ENCODE measurements at regions not wholly inside any gene's neighbourhood (a gene's known extent, or its start where the extent isn't known, plus 50 kb on each side); places are given as distances from the start of the nearest gene placed in this dataset.

DNA sequence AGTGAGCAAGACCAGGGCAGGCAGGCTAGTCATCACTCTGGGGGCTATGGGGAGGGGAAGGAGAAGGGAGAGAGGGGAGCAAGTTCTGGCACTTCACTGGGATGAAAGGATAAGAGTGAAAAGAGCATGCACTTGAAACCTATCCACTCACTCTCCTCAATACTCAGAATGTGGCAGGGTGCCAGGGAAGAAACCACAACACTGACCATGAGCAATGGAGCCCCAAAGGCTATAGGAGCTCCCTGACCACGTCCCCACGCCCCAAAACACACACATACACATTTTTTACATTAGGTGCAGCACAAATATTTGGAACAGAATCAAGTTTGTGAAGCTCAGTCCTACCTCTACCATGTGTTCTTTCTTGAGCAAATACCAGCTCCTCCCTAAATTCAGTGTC, 132.2 kb downstream of the IDS start:
- intact Hi-C loops (cut with DNase I): no loop called here
- DNase-seq (no peak), ATAC-seq (no peak)
- Histone ChIP-seq H3K27ac (no peak overlapping the region), H3K9me3 (no peaks in the 10 kb centered on the region), H3K4me1 (no peaks in the 10 kb centered on the region), H3K27me3 (no peaks in the 10 kb centered on the region), H3K36me3 (replicated peaks in 1 of 2; ENCODE audit: insufficient read depth in 1 of 2, low read depth in 2 of 2) (no peaks in the 10 kb centered on the region), H3K4me3 (no peak overlapping the region)
- 33% methylated on average over 2 of the region's 2 CpGs; no CpG with 5 or more reads in 1 of the 2 donors for WGBS, 2 donors
- TF ChIP-seq, protein P1, sequence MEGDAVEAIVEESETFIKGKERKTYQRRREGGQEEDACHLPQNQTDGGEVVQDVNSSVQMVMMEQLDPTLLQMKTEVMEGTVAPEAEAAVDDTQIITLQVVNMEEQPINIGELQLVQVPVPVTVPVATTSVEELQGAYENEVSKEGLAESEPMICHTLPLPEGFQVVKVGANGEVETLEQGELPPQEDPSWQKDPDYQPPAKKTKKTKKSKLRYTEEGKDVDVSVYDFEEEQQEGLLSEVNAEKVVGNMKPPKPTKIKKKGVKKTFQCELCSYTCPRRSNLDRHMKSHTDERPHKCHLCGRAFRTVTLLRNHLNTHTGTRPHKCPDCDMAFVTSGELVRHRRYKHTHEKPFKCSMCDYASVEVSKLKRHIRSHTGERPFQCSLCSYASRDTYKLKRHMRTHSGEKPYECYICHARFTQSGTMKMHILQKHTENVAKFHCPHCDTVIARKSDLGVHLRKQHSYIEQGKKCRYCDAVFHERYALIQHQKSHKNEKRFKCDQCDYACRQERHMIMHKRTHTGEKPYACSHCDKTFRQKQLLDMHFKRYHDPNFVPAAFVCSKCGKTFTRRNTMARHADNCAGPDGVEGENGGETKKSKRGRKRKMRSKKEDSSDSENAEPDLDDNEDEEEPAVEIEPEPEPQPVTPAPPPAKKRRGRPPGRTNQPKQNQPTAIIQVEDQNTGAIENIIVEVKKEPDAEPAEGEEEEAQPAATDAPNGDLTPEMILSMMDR (IDR thresholded peaks at IDR 0.05): no peak
- no peak for TF ChIP-seq POLR2A (IDR thresholded peaks at IDR 0.05)

DNA sequence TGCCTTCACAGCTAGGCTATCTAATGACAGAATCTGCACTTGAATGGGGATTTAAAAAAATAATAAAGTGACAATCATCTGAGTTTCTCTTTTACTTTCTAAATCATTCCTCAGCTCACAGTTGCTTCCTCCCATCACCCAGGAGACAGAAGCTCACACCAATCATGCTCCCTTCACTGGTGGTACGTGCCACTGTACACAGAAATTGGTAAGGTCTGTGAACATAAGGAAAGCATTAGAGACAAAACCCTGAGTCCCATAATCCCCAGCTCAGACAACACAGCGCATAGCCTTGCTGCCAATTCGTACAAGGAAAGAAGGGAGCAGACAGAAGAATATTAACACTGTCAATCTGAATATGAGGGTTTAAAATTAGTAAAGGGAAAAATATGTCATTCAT, 133.1 kb downstream of the IDS start:
- WGBS, 2 donors: 45 to 56% methylated on average over 3 of the region's 3 CpGs
- no peaks in the 10 kb centered on the region for H3K9me3 ChIP-seq
- TF ChIP-seq, protein P1 (IDR thresholded peaks at IDR 0.05): no peak
- no peak for TF ChIP-seq POLR2A (IDR thresholded peaks at IDR 0.05)
- no peaks in the 10 kb centered on the region for H3K36me3 ChIP-seq (replicated peaks in 1 of 2; ENCODE audit: insufficient read depth in 1 of 2, low read depth in 2 of 2)
- H3K27ac ChIP-seq: no peak overlapping the region
- DNase-seq (no peak), ATAC-seq (no peak)
- no peaks in the 10 kb centered on the region for H3K27me3 ChIP-seq
- no peak overlapping the region for H3K4me3 ChIP-seq
- H3K4me1 ChIP-seq: no peaks in the 10 kb centered on the region
- intact Hi-C loops (cut with DNase I): no loop called here

DNA sequence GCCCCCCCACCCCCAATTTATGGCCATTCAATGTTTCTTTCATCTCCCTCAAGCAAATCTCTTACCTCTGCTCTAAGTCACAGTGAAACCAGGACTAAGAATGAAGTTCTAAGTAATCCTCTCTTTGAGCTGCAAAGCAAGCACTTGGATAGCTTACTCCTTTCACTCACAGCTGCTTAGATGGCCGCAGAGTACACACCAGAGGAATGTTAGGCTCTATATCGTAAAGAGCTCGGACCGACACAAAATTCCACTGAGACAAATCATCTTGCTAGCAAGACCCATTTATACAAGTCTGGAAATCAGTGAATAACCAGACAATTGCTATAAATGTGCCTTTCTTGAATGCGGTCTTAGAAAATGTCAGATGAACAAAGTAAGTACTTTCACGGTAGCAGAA, 135.0 kb downstream of the IDS start:
- no peaks in the 10 kb centered on the region for H3K27me3 ChIP-seq
- no peaks in the 10 kb centered on the region for H3K9me3 ChIP-seq
- H3K4me3 ChIP-seq: no peak overlapping the region
- no peaks in the 10 kb centered on the region for H3K36me3 ChIP-seq (replicated peaks in 1 of 2; ENCODE audit: insufficient read depth in 1 of 2, low read depth in 2 of 2)
- intact Hi-C loops (cut with DNase I): no loop called here
- ATAC-seq (no peak), DNase-seq (no peak)
- H3K4me1 ChIP-seq: no peaks in the 10 kb centered on the region
- TF ChIP-seq POLR2A (IDR thresholded peaks at IDR 0.05): no peak
- TF ChIP-seq, protein P1 (IDR thresholded peaks at IDR 0.05): no peak
- H3K27ac ChIP-seq: no peak overlapping the region
- WGBS, 2 donors: 56 to 59% methylated on average over 6 of the region's 6 CpGs

DNA sequence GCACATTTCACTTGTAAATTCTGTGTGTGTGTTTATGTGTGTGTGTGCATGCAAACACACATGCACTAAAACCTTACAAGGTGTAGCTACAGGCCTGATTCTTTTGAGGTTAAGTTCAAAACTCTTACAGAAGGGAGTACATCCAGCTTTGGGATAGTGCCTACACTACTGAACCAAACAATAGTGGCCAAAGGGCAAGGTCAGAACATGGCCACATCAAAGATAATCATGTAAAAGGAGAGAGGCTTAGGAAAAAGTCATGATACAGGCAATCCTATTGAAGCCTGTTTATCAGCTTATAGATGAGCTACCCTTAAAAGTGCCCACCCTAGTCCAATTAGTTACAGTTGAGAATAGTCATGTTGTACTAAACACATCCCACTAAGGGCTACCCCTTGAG, 139.6 kb downstream of the IDS start:
- Histone ChIP-seq H3K4me1 (no peaks in the 10 kb centered on the region), H3K36me3 (replicated peaks in 1 of 2; ENCODE audit: insufficient read depth in 1 of 2, low read depth in 2 of 2) (no peaks in the 10 kb centered on the region), H3K9me3 (no peaks in the 10 kb centered on the region), H3K4me3 (no peak overlapping the region), H3K27ac (no peak overlapping the region), H3K27me3 (no peaks in the 10 kb centered on the region)
- DNase-seq (no peak), ATAC-seq (no peak)
- no peak for TF ChIP-seq POLR2A (IDR thresholded peaks at IDR 0.05)
- TF ChIP-seq, protein P1 (IDR thresholded peaks at IDR 0.05): no peak
- intact Hi-C loops (cut with DNase I): no loop called here

DNA sequence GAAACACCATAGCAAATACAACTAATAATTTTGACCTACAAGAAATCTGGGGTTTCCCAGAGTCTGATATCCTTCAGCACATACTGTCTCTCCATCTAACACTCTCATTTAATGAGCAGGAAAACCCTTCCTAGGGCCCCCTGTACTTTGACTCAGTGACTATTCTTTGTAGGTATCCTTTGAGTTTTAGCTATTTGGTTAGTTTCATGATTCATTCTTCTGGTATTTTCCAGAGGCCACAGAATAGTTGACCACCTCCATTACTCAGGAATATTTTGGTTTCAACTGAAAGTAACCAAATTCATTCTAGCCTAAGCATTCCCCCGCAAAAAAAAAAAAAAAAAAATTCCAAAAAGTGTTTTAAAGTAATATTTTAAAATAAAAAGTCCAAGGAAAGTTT, 140.0 kb downstream of the IDS start:
- Histone ChIP-seq H3K36me3 (replicated peaks in 1 of 2; ENCODE audit: insufficient read depth in 1 of 2, low read depth in 2 of 2) (no peaks in the 10 kb centered on the region), H3K4me1 (no peaks in the 10 kb centered on the region), H3K4me3 (no peak overlapping the region), H3K27ac (no peak overlapping the region), H3K27me3 (no peaks in the 10 kb centered on the region), H3K9me3 (no peaks in the 10 kb centered on the region)
- TF ChIP-seq POLR2A (IDR thresholded peaks at IDR 0.05): no peak
- TF ChIP-seq, protein P1 (IDR thresholded peaks at IDR 0.05): no peak
- 60 to 64% methylated on average over 1 of the region's 1 CpG for WGBS, 2 donors
- ATAC-seq (no peak), DNase-seq (no peak)
- intact Hi-C loops (cut with DNase I): no loop called here
